ENCODE measurements at regions not wholly inside any gene's neighbourhood (a gene's known extent, or its start where the extent isn't known, plus 50 kb on each side); places are given as distances from the start of the nearest gene placed in this dataset.

DNA sequence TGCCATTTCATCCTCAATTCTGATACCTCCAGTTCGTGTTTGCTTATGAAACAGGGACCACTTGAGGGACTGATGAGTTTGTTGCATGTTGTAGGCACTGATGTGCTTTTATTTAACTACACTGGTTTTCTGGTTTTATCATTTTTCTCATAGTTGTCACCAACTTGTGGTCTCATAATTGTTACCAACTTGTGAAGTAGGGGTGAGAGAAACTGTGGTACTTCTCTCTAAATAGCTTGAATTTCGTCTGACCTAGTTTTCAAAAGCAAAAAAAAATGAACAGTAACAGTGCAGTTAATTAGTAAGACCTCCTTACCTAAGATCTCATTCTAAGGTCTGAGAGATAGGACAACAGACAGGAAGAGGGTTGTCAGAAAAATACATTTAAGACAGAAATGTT lies 78.0 kb downstream of the ANXA2R start:
- TF ChIP-seq, protein P1, sequence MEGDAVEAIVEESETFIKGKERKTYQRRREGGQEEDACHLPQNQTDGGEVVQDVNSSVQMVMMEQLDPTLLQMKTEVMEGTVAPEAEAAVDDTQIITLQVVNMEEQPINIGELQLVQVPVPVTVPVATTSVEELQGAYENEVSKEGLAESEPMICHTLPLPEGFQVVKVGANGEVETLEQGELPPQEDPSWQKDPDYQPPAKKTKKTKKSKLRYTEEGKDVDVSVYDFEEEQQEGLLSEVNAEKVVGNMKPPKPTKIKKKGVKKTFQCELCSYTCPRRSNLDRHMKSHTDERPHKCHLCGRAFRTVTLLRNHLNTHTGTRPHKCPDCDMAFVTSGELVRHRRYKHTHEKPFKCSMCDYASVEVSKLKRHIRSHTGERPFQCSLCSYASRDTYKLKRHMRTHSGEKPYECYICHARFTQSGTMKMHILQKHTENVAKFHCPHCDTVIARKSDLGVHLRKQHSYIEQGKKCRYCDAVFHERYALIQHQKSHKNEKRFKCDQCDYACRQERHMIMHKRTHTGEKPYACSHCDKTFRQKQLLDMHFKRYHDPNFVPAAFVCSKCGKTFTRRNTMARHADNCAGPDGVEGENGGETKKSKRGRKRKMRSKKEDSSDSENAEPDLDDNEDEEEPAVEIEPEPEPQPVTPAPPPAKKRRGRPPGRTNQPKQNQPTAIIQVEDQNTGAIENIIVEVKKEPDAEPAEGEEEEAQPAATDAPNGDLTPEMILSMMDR (conservative IDR thresholded peaks at IDR 0.05; ENCODE audit: low read depth, low read length) = no peak
- no peak for TF ChIP-seq EZH2 (IDR thresholded peaks at IDR 0.05; ENCODE audit: borderline replicate concordance, low read depth, low read length, poor library complexity, severe bottlenecking)
